Fibroblast of lung (primary cell): ENCODE measurements at regions not wholly inside any gene's neighbourhood (a gene's known extent, or its start where the extent isn't known, plus 50 kb on each side); places are given as distances from the start of the nearest gene placed in this dataset.
"Not testable (repeated sequence)": the region's sequence is repeated elsewhere in the genome, so short reads cannot be mapped to it uniquely, and the experiment has no call there.

Experiments used
- EZH2 ChIP-seq: IDR thresholded peaks from 2 replicates; pipeline ENCODE4 v1.5.1; 2012; ENCODE audit warnings: low read length, control low read depth, mild to moderate bottlenecking; ENCODE audit errors: missing control alignments
- TF ChIP-seq, protein P1 (sequence below), 2 donors: IDR thresholded peaks in 1 of 2; conservative IDR thresholded peaks in 1 of 2; 1 replicate in 1 of 2; 2 replicates in 1 of 2; pipeline ENCODE4 v1.5.1; 2011 to 2012; ENCODE audit warnings: low read length in 2 of 2, control low read depth in 1 of 2, inconsistent platforms in 1 of 2, low read depth in 1 of 2, mild to moderate bottlenecking in 1 of 2

DNA sequence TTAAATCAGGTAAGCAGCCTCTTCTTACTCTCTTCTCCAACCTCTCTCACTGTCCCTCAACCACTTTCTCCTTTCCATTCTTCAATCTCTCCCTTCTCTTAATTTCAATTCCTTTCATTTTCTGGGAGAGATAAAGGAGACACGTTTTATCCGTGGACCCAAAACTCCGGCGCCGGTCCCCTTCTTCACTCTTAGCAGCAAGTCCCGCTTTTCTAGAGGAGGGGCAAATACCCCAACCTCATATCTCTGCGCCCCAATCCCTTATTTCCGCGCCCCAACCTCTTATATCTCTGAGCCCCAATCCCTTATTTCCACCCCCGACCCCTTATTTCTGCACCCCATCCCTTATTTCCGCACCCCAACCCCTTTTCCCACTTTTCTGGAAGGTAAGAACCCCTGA lies 691.6 kb downstream of the EFNA5 start:
- TF ChIP-seq, protein P1, sequence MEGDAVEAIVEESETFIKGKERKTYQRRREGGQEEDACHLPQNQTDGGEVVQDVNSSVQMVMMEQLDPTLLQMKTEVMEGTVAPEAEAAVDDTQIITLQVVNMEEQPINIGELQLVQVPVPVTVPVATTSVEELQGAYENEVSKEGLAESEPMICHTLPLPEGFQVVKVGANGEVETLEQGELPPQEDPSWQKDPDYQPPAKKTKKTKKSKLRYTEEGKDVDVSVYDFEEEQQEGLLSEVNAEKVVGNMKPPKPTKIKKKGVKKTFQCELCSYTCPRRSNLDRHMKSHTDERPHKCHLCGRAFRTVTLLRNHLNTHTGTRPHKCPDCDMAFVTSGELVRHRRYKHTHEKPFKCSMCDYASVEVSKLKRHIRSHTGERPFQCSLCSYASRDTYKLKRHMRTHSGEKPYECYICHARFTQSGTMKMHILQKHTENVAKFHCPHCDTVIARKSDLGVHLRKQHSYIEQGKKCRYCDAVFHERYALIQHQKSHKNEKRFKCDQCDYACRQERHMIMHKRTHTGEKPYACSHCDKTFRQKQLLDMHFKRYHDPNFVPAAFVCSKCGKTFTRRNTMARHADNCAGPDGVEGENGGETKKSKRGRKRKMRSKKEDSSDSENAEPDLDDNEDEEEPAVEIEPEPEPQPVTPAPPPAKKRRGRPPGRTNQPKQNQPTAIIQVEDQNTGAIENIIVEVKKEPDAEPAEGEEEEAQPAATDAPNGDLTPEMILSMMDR (conservative IDR thresholded peaks at IDR 0.05 in 1 of 2, IDR thresholded peaks at IDR 0.05 in 1 of 2; ENCODE audit: low read depth in 1 of 2, low read length in 2 of 2): not testable (repeated sequence)
- TF ChIP-seq EZH2: not testable (repeated sequence)
